ENCODE measurements at regions not wholly inside any gene's neighbourhood (a gene's known extent, or its start where the extent isn't known, plus 50 kb on each side); places are given as distances from the start of the nearest gene placed in this dataset.

DNA sequence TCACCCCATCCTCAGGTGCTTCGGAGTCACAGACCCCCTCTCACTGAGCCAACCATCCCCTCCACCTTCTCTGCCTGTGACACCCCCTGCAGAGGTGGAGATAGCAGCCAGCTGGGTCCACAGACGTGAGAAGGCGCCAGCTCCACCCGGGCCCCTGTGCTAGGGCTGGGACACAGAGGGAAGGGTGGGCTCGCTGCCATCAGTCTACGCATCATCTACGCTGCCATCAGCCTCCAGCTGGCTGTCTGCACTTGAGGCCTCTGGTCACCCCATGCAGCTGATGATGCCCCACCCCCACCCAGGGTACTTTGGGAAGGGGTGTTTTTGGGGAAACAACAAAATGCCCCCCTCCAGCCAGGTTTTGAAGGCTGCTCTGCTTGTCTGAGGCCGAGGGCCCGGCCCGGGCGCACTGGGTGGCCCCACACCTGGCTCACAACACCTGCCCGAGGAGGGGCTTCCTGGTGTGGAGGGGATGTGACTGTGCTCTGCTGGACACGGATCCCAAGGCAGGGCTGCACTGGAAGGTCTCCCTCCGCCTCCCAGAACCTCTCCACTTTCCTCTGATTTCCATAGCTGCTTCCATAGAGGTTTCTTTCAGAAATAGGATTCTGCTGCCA, 163.4 kb upstream of the IQSEC1 start:
- TF ChIP-seq CTCF (conservative IDR thresholded peaks at IDR 0.05; ENCODE audit: low read length) (no peak), EZH2phosphoT487 (IDR thresholded peaks at IDR 0.05; ENCODE audit: borderline replicate concordance, low read depth, low read length) (no peak)

Measured in OCI-LY7 (cell line).